GM10248 (cell line): ENCODE measurements at regions not wholly inside any gene's neighbourhood (a gene's known extent, or its start where the extent isn't known, plus 50 kb on each side); places are given as distances from the start of the nearest gene placed in this dataset.

ENCODE experiments used
- CTCF ChIA-PET: fragments of 300-600 bp; sonication (Branson Sonifier 250); formaldehyde crosslinking; extraction: SDS; loops from one replicate; lab custom pipeline; 2021; ENCODE audit warnings: antibody characterized with exemption; lab: Yijun Ruan, JAX
- POLR2A ChIA-PET: fragments of 350-650 bp; sonication (Branson Sonifier 250); formaldehyde crosslinking; extraction: SDS; loops from one replicate; lab custom pipeline; 2020; ENCODE audit warnings: antibody characterized with exemption; lab: Yijun Ruan, JAX
- DNase-seq: peaks from one replicate; pipeline ENCODE4 v3.0.0; 2012; ENCODE audit errors: extremely low spot score
- TF ChIP-seq, protein P1 (sequence below): IDR thresholded peaks from 2 replicates; pipeline ENCODE4 v1.5.1; 2012; ENCODE audit warnings: mild to moderate bottlenecking, low read depth; ENCODE audit errors: extremely low read depth, missing control alignments, control extremely low read depth

DNA sequence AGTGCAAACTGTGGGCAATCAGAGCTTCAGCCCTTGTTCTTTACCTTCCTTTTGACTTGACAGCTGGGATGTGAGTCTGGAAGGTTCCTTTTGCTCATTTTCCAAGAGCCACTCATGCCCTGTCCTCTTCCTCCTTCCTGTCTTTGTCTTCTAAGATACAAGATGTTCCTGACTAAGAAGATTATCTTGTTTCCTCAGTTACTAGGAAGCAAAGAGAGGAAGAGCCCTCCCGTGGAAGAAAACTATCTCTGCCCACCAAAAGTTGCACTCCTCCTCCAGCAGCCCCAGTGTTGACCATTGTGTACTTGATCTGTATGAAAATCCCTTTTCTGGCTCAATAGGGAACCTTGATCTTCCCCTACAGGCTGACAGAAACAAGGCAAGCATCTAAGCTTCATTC is 138.0 kb downstream of the C12orf75 start:
- CTCF ChIA-PET, result interaction anchor here (0.6 to 1.3 kb wide), 2 partner anchors 9 to 48 kb away, joined by 3 read pairs; no protein-coding TSS in a partner anchor
- POLR2A ChIA-PET, result no interaction called here
- TF ChIP-seq, protein P1, sequence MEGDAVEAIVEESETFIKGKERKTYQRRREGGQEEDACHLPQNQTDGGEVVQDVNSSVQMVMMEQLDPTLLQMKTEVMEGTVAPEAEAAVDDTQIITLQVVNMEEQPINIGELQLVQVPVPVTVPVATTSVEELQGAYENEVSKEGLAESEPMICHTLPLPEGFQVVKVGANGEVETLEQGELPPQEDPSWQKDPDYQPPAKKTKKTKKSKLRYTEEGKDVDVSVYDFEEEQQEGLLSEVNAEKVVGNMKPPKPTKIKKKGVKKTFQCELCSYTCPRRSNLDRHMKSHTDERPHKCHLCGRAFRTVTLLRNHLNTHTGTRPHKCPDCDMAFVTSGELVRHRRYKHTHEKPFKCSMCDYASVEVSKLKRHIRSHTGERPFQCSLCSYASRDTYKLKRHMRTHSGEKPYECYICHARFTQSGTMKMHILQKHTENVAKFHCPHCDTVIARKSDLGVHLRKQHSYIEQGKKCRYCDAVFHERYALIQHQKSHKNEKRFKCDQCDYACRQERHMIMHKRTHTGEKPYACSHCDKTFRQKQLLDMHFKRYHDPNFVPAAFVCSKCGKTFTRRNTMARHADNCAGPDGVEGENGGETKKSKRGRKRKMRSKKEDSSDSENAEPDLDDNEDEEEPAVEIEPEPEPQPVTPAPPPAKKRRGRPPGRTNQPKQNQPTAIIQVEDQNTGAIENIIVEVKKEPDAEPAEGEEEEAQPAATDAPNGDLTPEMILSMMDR, result no peak
- no peak for DNase-seq

- ChIA-PET POLR2A (no interaction called here), CTCF (interaction anchor here (1.3 kb wide), 1 partner anchor 49 kb away, joined by 3 read pairs; no protein-coding TSS in a partner anchor)
- TF ChIP-seq, protein P1, result no peak
- DNase-seq, result no peak
Measured at GRCh38 chr12:105469211-105469610, 138.7 kb downstream of the C12orf75 start.

- DNase-seq, result no peak
- TF ChIP-seq, protein P1, result no peak
- CTCF ChIA-PET, result interaction anchor here (1.3 kb wide), 1 partner anchor 49 kb away, joined by 3 read pairs; no protein-coding TSS in a partner anchor
- POLR2A ChIA-PET, result no interaction called here
Measured at GRCh38 chr12:105469701-105470100, 139.2 kb downstream of the C12orf75 start.

- ChIA-PET POLR2A (no interaction called here), CTCF (no interaction called here)
- DNase-seq, result no peak
- TF ChIP-seq, protein P1, result no peak
Measured at GRCh38 chr12:105470102-105470501, 139.6 kb downstream of the C12orf75 start.

DNA sequence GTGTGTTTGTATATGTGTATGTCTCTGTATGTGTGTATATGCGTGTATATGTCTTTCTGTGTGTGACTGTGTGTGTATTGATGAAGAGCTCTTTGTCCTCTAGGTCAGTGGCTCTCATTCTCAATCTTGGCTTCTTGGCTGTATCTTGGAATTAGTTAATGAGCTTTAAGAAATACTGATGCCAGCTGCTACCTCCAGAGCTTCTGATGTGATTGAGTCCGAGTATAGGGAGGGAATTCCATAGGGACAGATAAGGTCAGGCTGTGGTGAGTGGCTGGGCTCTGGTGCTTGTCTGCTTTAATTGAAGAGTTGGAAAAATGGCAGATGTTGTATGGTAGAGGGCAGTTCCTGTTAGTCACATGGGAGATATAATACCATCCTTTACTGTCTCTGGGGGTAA is 140.1 kb downstream of the C12orf75 start:
- no peak for DNase-seq
- CTCF ChIA-PET, result no interaction called here
- POLR2A ChIA-PET, result no interaction called here
- TF ChIP-seq, protein P1, result no peak

- no peak for DNase-seq
- CTCF ChIA-PET, result interaction anchor here (1.4 kb wide), 1 partner anchor 11 kb away, joined by 4 read pairs; no protein-coding TSS in a partner anchor
- TF ChIP-seq, protein P1, result no peak
- POLR2A ChIA-PET, result no interaction called here
Measured at GRCh38 chr12:105474672-105475071, 144.2 kb downstream of the C12orf75 start.
